Muscle of leg (tissue), 3 donors: ENCODE measurements at regions not wholly inside any gene's neighbourhood (a gene's known extent, or its start where the extent isn't known, plus 50 kb on each side); places are given as distances from the start of the nearest gene placed in this dataset.
"Not testable (repeated sequence)": the region's sequence is repeated elsewhere in the genome, so short reads cannot be mapped to it uniquely, and the experiment has no call there.

Experiments used
- DNase-seq: peaks from one replicate; pipeline ENCODE4 v3.0.0; 2013
- H3K27ac ChIP-seq: one replicate; pipeline ENCODE4 v1.5.1; 2013; ENCODE audit warnings: mild to moderate bottlenecking, low read length, control low read depth
- H3K27me3 ChIP-seq: one replicate; pipeline ENCODE4 v1.6.1; 2013; ENCODE audit warnings: low read length; ENCODE audit not compliant: control insufficient read depth, insufficient read depth
- H3K36me3 ChIP-seq: one replicate; pipeline ENCODE4 v1.6.1; 2013; ENCODE audit warnings: low read length; ENCODE audit not compliant: control insufficient read depth, insufficient read depth
- H3K4me1 ChIP-seq: one replicate; pipeline ENCODE4 v1.6.1; 2013; ENCODE audit warnings: low read length; ENCODE audit not compliant: control insufficient read depth, insufficient read depth
- H3K4me3 ChIP-seq: one replicate; pipeline ENCODE4 v1.5.1; 2013; ENCODE audit warnings: low read length, control low read depth
- H3K9me3 ChIP-seq: replicated peaks from 2 replicates; pipeline ENCODE4 v1.6.1; 2013; ENCODE audit warnings: low read depth, low read length; ENCODE audit not compliant: control insufficient read depth
- WGBS: methylation state at CpG from one replicate; pipeline ENCODE4 v1.1.5; 2013; ENCODE audit warnings: missing lambda C conversion rate; ENCODE audit not compliant: insufficient coverage; 5-methylcytosine and 5-hydroxymethylcytosine counted together

DNA sequence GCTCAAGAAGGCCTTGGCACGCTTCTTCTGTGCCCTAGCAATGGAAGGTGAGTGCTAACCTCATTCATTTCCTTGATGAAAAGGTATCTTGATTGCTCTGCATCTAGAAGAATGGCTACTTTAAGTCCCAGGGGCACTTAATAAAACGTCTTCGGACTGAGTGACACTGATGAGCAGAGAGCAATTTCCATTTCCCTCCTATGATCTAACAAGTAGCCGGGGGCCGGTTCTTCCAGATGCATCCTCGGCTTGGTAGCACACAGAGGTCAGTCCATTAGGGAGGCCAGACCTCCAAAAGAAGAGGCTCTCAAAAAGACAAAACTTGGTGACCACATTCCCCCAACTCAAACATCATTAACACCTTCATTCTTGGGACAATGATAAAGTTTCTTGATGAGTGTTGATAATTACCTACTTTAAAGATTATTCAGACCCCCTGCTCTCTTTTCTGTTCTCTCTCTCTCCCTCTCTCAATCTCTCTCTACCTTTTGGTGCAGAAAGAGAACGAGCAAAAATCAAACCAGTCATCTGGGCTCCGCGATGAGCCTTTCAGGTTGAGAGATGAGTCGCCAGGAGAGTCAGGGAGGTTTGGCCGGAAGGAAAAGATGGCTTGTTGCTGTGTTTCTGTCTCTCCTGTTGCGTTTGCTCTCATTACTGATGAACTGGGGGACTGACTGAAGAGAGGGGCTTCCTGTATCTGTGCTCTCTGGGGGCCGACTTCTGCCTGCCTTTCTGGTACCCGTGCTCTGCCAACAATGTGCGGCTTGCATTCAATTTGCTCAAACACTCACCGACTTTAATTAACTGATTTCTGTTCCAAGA lies 91.1 kb downstream of the LYZL1 start:
- WGBS = 70% methylated on average over 9 of the region's 16 CpGs
- not testable (repeated sequence) for H3K4me1 ChIP-seq, H3K9me3 ChIP-seq, H3K36me3 ChIP-seq, H3K27me3 ChIP-seq, H3K4me3 ChIP-seq, H3K27ac ChIP-seq, DNase-seq

DNA sequence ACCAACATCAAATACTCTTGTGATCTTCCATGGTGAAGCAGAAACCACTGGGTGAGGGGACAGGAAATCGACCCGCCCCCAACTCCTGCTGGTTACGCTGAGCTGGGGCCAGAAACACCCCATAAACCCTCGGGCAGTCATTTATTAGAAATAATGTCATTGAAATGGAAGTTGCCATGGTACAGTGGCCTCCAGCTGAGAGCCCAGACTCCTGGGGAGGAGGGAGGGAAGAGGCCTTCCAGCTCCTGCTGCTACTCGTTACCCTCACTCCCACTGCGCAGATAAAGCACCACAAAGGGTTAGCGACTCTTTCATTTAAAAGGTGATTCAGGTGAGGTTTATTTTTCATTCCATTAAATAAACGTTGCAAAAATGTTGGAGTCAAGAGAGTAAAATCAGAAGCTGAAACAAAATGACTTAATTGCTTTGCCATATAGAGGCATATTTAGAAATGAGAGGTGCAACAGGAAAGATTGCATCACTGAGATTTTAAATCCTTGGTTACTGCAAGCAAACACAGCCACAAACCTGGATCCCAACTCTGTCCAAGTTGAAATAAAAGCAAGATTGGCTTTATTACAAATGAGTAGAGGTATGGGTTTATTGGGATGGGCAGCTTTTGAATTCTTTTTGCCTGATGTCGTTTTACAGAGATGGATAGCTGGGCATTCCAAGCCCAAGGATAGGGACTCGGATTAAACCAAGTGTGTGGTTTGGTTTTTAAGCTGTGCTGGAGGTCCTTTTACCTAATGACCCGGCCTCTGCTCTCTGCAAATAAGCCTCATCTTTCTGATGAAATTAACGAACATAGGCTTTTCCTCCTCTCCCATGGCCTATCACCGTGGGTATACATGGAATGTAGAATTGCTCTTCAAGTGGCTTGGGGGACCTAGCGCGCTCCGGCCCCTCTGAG lies 92.0 kb downstream of the LYZL1 start:
- WGBS = no CpG with 5 or more reads among the region's 16 CpGs
- not testable (repeated sequence) for H3K4me3 ChIP-seq, H3K9me3 ChIP-seq, H3K4me1 ChIP-seq, H3K27ac ChIP-seq, DNase-seq, H3K36me3 ChIP-seq, H3K27me3 ChIP-seq

DNA sequence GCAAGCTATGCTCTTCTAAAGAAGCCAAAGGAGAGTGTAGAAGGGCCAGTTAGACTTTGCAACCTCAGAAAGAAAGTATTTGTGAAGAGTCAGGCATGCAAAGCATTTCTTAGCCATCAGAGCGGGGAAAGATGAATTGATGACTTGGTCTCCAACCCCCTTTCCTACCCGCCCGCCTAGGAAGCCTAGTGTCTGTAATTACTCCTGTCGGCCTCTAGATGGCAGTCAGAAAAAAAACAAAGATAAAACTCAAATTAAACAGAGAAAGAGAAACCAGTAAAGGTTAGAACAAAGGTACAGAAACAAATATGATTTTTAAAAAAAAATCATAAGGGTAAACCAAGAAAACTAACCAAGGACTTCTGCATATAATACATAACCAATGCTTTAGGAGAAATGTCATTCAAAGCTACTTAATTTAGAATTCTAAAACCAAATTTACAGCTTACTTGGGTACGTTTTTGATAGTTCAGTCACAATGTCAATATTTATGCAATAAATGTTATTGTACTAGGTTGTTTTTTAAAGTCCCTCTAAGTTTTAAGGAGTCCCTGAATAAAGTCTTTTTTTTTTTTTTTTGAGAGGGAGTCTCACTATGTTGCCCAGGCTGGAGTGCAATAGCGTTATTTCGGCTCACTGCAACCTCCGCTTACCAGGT lies 97.6 kb downstream of the LYZL1 start:
- H3K27me3 ChIP-seq = peaks cover 9% of the 10 kb centered on the region
- WGBS = no CpG with 5 or more reads among the region's 8 CpGs
- no peak overlapping the region for H3K4me3 ChIP-seq
- H3K36me3 ChIP-seq = no peaks in the 10 kb centered on the region
- H3K4me1 ChIP-seq = peaks cover 3% of the 10 kb centered on the region
- H3K9me3 ChIP-seq = no peaks in the 10 kb centered on the region
- DNase-seq = peak; percentile 48
- H3K27ac ChIP-seq = no peak overlapping the region

DNA sequence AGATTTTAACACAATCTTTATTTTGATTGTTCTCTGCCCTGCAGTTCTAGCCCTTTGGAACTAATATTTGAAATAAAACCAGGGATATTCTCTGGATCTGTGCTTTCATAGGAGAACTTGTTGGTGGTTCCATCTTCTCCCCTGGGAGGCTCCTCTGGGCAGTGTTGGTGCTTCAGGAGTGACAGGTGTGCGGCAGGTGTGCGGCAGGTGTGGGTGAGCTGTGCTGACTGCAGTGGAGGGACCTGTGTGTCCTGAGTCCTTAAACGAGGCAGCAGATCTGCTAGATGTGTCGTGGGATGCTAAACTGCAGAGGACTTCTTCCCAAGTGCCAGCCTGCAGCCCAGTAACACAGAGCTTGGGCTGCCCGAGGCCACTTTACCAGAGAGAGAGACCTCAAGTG lies 98.4 kb downstream of the LYZL1 start:
- Histone ChIP-seq H3K27me3 (peaks cover 6% of the 10 kb centered on the region), H3K4me3 (no peak overlapping the region), H3K4me1 (peaks cover 3% of the 10 kb centered on the region), H3K9me3 (no peaks in the 10 kb centered on the region), H3K36me3 (no peaks in the 10 kb centered on the region), H3K27ac (no peak overlapping the region)
- no peak for DNase-seq
- WGBS = 57% methylated on average over 3 of the region's 5 CpGs

DNA sequence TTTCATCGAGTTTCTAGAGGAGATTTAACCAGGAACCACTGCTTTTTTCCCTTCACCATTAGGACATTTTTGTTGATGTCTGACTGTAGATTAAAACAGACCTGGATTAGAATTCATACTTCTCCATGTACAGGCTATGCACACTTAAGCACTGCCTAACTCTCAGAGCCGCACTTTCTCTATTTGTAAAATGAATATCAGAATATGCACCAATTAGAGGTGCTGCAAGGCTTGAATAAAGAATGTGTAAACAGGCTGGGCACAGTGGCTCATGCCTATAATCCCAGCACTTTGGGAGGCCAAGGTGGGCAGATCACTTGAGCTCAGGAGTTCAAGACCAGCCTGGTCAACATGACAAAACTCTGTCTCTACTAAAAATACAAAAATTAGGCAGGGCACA lies 99.2 kb downstream of the LYZL1 start:
- not testable (repeated sequence) for H3K27ac ChIP-seq, H3K9me3 ChIP-seq, H3K4me1 ChIP-seq, H3K27me3 ChIP-seq, DNase-seq, H3K4me3 ChIP-seq, H3K36me3 ChIP-seq
- no CpG with 5 or more reads among the region's 2 CpGs for WGBS

DNA sequence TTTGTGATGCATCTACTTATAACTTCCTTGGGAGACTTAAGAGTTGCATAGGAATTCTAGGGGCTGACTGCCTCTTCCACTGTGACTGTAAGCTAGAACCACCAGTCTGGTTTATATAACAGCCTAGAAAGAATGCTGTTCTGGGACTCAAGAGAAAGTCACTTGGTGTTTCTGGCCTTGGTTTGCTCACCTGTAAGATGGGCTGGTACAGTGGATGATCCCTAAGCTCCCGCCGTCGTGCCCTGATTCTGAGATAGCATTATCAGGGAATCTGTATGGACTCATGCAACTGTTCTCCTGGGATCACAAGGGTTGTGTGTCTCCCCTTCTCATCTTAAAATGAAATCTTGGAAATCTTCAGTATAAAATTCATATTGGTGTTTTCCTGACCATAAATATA lies 100.6 kb downstream of the LYZL1 start:
- DNase-seq = no peak
- H3K4me1 ChIP-seq = peaks cover 3% of the 10 kb centered on the region
- H3K27ac ChIP-seq = no peak overlapping the region
- no peaks in the 10 kb centered on the region for H3K9me3 ChIP-seq
- peaks cover 2% of the 10 kb centered on the region for H3K27me3 ChIP-seq
- H3K4me3 ChIP-seq = no peak overlapping the region
- no peaks in the 10 kb centered on the region for H3K36me3 ChIP-seq
- WGBS = no CpG with 5 or more reads among the region's 3 CpGs

DNA sequence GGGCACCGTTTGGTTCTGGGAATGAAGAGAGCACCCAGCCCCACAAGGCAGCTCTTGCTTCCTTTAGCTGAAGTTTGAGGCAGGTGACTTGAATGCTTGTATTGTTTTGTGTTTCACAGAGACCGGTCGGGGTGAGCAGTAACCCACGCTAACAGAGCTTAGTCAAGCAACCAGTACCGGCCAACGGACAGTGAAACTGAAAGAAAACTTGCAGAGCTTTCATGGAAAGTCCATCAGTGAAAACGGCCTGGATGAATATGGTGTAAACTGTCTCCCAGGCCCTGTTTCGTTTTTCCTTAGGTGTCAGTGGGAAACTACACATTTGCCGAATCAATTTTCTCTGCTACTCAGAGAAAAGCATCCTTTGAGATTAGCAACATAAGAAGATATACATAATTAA lies 101.1 kb downstream of the LYZL1 start:
- DNase-seq = peak; percentile 50
- 54% methylated on average over 6 of the region's 9 CpGs for WGBS
- Histone ChIP-seq H3K27ac (no peak overlapping the region), H3K36me3 (no peaks in the 10 kb centered on the region), H3K4me3 (no peak overlapping the region), H3K27me3 (peaks cover 2% of the 10 kb centered on the region), H3K9me3 (no peaks in the 10 kb centered on the region), H3K4me1 (peaks cover 3% of the 10 kb centered on the region)

DNA sequence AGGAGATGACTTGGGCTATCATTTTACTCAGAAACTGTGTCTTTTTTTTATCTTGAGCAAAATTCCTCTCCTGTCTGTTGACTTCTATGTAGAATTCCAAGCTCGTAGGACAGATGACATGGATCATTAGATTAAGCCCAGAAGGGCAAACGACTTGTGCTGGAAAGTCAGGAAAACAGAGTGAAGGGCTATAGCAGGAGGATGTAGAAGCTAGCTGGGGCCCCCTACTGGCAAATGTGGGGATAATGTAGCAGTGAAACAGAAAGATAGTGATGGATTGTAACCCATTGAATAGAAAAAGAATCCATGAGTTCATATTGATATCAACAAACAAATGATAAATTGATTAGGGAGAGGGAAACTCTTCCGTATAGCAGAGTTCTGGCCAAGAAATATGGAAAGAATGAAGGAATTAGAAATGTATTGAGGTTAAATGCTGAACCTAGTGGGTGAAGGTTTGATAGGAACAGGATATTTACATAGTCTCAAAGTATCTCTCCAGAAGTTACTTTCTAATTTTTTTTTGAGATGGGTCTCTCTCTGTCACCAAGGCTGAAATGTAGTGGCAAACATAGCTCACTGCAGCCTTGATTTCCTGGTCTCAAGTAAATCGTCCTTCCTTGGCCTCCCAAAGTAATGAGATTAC lies 103.6 kb downstream of the LYZL1 start:
- Histone ChIP-seq H3K27ac (no peak overlapping the region), H3K27me3 (no peaks in the 10 kb centered on the region), H3K4me1 (no peaks in the 10 kb centered on the region), H3K36me3 (no peaks in the 10 kb centered on the region), H3K9me3 (no peaks in the 10 kb centered on the region), H3K4me3 (no peak overlapping the region)
- 7% methylated on average over 2 of the region's 4 CpGs for WGBS
- DNase-seq = peak; percentile 61

DNA sequence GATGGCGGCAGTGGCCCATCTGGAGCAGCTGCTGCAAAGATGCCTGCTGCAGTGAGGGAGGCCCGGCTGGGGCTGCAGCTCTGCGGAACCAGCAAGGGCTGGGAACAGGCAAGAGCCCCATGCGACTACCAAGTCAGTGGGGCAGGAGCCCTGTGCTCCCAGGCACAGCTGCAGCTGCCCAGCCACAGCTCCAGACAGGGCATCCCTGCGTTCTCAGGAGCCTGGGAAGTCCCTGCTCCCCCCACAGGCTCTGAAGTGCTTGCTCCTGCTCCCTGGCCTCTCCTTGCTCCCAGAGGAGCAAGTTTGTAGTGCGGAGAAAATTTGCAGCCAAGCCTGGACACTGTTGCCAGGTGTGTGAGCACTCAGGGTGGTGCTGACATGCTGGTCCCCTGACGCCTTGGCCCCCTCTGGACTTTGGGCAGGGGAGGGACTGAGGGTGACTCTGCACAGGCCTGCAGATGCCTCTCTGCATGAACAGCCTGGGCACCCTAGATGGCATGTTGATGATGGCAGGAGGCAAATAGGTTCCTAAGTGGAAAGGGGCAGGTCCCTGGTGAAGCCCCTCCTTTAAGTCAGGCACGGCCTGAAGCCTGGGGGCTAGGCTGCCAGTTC lies 105.6 kb downstream of the LYZL1 start:
- no peaks in the 10 kb centered on the region for H3K9me3 ChIP-seq
- WGBS = 53% methylated on average over 6 of the region's 8 CpGs
- no peak for DNase-seq

More for the DNA sequence above, 105.6 kb downstream of the LYZL1 start:
- Histone ChIP-seq H3K27me3 (no peaks in the 10 kb centered on the region), H3K36me3 (no peaks in the 10 kb centered on the region), H3K4me3 (no peak overlapping the region), H3K4me1 (no peaks in the 10 kb centered on the region), H3K27ac (no peak overlapping the region)
